NCI-H2227 (cell line): ENCODE measurements at regions not wholly inside any gene's neighbourhood (a gene's known extent, or its start where the extent isn't known, plus 50 kb on each side); places are given as distances from the start of the nearest gene placed in this dataset.
"Not testable (repeated sequence)": the region's sequence is repeated elsewhere in the genome, so short reads cannot be mapped to it uniquely, and the experiment has no call there.

ENCODE experiments used
- DNase-seq: peaks from one replicate; lab custom pipeline; 2025; ENCODE audit not compliant: unreplicated experiment; lab: John Stamatoyannopoulos, UW

DNA sequence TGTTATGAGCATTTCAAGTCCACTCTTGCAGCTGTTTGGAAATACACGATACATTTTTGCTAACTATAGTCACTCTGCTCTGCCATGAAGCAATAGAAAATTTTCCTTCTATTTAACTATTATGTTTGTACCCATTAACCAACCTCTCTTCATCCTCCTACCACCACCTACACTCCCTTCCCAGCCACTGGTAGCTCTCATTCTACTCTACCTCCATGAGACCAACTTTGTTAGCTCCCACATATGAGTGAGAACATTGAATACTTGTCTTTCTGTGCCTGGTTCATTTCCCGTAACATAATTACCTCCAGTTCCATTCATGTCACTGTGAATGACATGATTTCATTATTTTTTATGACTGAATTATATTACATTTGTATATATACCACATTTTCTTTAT, 505.9 kb upstream of the CCNG1 start:
- DNase-seq = no peak

DNA sequence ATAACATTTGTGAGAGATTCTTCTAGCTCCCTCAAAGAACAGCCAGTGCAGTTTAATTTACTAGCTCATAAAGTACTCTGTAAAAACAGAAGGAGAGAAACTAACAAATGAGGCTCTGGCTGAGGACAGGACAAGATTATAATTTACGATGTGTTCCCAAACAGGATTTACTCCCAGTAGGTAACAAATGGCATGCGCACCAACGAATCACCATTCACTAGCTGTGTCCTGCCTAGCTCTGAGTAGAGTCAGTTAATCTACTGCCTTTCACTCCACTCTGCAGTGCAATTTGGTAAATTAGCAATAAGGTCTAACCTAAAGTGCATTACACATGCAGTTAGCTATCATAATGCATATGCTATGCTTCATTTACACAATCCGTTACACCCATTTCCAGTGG, 497.4 kb upstream of the CCNG1 start:
- DNase-seq = no peak

DNA sequence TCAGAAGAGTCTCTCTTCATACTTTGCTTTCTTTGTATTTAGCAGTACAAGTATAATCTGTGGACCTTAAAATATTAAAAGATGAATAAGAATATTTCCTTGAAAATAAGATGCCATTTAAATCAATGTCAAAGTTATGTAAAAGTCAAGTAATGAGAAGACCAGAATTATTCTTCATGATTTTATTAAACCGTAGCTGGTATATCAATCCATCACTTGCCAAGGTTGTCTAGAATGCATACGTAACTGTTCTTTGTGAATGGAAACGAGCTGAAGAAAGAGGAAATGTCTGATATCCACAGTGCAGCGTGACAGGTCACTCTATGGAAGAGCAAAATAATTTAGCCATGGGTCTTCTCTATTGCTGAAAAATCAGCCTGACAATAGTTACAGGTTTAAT, 488.7 kb upstream of the CCNG1 start:
- DNase-seq = no peak

DNA sequence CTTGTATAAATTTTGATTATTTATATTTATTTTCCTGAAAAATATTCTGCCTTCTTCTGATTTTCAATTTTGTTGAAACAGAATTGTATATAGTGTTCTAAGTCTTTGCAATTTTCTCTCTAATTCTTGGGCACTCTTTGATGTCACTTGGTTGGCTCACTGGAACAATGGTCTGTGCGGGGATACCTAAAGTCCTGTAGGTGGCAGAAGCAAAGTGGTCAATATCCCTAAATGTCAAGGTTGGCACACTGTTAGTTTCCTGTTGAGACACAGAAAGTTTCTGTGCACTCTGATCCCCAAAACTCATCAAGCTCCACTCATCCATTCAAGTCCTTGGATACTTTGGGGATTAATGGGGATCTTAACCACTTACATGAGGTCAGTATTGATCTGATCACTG, 480.8 kb upstream of the CCNG1 start:
- no peak for DNase-seq

DNA sequence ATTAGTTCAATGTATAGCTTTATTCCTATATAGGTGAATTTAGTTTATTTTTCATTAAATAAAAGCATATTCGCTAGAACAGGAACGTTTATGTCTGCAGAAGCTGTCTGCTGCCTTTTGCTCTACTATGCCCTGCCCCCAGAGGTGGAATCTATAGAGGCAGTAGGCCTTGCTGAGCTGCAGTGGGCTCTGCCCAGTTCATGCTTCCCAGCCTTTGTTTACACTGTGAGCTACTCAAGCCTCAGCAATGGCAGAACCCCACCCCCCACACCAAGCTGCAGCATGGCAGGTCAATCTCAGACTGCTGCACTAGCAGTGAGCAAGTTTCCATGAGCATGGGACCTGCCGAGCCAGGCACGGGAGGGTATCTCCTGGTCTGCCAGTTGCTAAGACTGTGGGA, 473.3 kb upstream of the CCNG1 start:
- DNase-seq = not testable (repeated sequence)

DNA sequence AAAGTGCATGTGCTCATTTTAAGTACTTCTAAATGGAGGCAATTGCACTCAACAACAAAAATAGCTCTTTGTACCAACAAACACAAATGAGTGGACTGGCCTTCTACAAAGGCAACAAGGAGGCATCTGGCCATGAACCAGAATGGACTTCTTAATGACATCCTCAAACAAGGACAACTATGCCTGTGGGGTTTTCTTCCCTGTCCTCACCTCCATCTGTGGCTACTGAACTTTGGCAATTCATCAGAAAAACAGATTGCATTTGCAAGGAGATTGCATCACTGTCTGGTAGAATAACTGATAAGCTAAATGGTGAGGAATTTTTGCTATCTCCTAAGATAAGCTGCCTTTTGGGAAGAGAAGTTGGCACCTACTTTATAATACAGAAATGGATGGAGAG, 447.3 kb upstream of the CCNG1 start:
- DNase-seq = no peak

DNA sequence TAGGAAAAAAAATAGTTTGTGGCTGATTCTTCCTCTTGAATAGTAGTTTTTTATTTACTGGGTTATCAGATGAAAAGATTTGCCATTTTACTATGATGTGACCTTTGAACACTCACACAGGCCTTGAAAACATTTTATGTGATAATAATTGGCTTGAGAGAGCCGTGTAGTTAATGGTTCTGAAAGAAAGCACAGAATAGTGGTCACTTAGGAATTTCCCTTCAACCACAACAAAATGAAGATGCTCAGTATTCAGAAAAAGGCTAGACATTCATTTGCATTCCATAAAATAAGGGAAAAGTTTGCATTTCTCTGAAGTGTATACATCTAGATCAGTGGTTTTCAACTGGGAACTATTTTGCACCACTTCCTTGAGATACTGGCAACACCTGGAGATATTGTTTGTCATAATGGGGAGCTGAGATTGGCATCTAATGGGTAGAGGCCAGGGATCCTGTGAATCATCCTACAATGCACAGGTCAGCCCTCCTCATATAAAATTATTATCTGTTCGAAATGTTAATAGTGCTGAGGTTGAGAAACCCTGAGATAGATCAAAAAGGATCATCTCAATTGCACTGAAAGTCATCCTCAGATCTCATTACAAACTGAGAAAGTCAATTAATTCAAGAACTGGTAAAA, 446.4 kb upstream of the CCNG1 start:
- DNase-seq = no peak

DNA sequence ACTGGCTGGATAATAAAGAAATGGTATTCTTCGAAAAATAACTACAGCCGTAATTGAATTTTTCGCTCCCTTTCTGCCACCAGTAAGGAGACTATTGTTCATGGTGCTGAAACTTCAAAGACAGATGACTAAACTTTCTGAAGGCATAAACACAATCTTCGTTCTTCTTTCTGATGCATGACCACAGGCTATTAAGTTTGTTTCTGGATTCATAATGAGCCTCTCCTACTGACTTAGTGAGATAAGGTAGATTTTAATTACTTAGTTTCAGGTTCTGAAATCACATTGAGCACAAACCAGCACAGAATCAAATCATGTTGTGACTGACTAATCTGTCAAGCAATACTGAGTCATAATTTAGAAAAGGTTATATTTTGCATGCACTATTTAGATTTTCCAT, 441.8 kb upstream of the CCNG1 start:
- no peak for DNase-seq

DNA sequence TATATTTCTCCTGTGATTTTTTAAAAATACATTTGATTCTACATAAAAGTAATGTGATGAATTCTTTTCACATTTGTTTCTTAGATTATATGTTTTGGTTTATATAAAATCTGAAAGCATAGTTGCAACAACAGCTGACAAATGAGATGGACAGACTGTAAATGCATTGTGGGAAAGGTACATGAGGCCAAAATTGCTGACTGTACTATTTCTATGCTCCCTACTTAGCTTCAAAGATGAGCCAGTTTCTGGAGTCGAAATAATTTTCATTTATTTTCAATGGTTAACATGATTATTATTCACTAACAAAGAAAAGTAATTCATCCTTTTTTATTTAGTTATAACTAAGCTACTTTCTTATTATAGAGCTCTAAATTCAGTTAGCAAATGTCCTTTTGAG, 441.3 kb upstream of the CCNG1 start:
- no peak for DNase-seq

DNA sequence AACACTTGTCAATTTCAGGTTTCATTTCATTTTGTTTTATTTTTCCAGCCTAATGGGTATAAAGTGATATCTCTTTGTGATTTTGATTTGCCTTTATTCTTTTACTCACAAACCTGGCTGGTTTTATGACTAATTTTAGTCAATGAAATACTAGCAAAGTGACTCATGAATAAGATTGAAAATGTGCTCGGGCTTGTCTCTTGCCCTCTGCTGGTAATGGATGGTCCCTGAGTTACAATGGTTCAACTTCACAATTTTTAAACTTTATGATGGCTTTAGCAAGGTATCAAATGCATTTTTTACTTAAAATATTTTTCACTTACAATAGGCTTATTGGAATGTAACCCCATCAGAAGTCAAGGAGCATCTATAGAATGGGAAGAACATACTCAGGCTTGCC, 431.4 kb upstream of the CCNG1 start:
- no peak for DNase-seq

DNA sequence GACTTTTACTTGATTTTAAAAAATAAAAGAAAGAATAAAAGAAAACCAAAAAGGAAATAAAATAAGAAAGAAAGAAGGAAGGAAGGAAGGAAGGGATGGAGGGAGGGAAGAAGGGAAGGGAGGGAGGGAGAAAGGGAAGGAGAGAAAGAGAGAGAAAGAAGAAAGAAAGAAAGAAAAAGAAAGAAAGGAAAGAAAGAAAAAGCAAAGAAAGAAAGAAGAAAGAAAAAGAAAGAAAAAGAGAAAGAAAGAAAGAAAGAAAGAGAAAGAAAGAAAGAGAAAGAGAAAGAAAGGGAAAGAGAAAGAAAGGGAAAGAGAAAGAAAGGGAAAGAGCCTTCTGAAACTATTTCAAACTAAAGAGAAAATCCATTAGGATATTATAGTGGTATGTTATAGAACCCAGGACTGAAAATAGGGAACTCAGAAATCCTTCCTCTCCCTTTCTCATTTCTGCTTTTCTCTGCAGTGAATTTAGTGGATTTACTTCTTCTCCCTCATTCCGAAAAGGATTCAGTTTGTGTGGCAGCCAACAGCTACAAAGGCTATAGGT, 414.7 kb upstream of the CCNG1 start:
- DNase-seq = no peak

DNA sequence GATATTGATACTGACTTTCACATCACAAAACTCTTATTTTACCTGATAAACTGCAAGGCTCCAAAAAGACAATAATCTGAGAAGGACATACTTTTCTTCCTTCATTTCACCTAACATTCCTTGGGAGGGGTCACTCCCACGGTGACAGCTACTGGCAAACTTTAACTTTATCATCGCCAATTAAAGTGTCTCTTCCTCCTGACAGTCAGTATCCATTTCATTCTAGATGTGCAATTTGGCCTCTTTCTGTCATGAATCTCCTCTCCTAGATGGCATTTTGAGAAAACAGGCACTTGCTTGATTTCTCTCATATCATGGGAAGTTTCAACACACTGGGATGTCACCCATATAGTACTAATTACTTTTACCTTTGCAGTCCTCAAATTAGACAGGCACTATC, 413.5 kb upstream of the CCNG1 start:
- no peak for DNase-seq

DNA sequence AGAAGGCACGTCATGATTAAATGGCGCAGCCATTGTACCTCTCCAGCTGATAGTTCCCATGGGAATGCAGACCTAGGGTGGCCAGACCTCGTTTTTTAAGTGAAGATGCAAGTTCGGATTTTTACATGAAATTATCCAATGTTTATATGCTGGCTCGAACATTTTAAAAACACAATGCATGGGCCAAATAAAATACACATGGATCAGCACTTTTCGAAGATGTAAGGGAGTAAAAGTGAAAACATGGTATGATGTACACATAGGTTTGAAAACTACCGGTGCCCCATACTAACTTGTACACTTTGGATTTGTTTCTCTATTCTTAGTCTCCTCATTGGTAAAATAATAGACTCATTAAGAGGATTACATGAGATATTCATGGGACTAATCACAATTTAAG, 412.5 kb upstream of the CCNG1 start:
- no peak for DNase-seq

DNA sequence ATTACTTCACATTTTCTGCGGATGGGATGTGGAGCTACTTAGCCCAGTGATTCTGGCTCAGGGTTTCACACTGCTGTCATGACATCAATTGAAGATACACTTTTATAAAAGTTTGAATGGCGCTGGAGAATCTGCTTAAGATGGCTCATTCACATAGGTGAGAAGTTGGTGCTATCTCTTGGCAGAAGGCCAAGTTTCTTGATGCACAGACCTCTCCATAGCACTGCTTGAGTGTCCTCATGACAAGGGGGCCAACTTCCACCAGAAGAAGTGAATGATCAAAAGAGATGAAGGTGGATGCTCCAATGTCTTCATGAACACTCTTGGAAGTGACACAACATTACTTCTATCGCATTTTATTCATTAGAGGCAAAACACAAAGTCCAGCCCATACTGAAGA, 403.7 kb upstream of the CCNG1 start:
- DNase-seq = no peak

DNA sequence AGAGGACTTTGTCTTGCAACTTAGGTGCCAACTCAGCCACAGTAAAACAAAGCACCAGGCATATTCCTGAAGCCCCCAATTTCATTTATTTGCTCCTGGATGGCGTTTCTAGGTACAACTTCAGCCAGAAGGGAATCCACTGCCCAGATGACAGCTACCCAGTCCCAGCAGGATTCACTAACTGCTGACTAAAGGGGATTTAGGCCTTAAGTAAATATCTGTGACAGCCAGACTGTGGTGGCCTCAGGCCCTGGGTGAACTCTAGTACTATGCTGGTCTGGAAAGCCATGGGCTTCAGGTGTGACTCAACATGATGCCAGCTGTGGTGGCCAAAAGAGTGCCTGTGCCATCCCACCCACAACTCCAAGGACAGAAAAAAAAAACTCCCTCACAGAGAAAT, 396.1 kb upstream of the CCNG1 start:
- no peak for DNase-seq

DNA sequence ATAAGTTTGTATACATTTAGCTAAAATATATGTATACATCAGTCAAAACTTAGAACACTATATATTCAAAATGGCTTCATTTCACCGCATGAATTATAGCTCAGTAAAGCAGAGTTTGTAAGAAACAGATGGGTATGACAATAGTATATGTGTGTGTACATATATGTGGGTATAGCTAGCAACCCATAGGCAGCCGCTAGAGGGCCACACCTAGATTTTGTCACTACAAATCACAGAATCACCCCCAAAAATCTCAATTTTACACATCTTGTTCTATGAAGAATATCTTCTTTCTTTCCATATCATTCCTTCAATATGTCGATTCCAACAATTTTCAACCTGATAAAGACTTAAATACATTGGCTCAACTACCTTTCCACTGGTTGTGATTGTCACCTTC, 357.8 kb upstream of the CCNG1 start:
- DNase-seq = no peak

DNA sequence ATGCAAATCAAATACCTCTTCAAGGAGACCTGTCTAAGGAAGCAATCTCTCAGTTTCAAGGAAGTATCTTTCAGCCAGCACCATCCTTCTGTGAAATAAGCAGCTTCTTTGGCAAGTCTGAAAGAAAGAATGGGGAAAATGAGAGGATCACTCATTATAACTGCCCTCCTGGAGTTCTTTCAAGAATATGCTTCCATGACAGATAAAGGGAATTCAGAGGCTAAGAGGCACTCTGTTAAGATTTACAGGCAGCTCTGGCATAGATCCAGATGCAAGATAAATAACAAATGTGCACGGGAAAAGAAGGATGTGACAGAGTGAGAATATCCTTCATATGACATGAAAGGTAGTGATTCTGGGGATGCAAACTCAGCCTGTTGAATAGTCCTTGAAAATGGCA, 348.2 kb upstream of the CCNG1 start:
- no peak for DNase-seq

DNA sequence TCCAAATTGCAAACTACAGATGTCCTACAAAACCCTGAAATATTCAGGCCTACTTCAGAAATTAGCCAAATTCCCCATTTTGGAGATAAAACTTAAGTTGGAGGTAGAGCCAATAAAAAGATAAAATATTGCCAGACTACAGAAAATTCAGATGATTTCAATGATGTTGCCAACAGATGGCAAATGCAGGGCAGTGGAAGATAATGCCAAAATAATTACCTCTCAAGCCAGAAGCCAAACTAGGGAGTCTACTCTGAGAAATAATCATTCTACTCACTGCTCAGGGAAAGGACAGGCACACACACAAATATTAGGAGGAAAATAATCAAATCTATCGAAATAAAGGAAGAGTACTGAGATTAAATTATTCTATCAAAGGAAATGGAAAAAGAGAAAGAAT, 347.5 kb upstream of the CCNG1 start:
- DNase-seq = no peak

DNA sequence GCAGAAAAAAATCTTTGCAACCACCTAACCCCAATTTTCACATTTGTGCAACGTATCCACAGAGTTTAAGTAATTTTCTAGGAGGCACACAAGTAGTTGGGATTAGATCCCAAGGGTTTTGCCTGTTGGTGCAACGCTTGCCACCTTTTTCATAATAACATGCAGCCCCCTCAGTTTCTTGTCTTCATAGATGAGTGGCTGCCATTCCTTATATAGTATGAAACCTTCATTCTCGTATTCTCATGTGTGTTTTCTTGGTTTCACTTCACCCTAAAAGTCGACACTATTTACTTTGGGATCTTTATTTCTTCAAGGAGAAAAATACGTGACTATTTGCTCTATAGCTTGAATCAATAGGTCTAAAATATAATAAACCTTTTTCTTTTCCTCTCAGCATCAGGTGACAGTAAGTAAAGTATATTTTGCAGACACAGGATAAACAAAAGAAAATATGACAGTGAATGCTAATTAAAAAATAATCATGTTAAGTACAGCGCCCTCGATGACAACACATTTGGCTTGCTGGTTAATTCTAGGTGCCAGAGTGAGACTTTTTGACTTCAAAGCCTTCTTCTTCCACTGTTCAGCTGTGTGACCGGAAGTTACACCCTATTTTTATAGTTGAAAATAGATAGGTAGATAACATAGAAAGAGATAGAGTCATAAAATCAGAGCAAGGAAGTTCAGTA, 342.8 kb upstream of the CCNG1 start:
- no peak for DNase-seq

DNA sequence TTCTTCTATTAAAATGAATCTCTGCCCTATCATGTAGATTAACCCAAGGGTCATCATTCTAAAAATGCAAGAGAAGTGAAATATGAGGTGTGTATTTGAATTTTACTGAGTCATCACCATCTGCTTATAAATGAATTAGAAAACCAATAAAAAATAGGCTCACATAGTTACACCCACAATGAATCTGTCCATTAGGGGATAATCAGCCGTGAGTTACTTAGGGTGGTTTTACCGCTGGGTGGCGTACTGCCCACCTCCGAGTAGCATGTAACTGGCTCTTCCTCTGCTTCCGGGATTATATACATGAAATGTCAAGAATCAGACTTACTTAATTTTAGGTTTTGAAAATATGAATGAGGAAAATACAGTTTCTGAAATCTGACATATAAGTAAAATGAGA, 332.9 kb upstream of the CCNG1 start:
- no peak for DNase-seq

DNA sequence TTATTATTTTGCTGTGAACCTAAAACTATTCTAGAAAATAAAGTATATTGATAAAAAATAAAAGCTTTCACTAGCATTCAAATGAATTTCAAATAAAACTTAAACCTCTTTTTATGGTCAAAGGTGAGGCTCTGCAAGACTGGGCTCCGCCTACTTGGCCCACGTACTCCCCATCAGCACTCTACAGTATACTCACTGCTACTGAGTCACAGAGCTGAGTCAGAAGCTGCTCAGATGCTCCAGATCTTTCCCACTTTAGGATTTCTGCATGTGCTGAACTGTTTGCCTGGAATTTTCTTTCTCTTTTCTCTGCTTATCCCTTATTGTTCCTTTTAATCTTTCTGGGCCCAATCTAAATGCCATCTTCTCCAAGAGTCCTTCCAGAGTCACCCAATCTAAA, 331.9 kb upstream of the CCNG1 start:
- DNase-seq = no peak

DNA sequence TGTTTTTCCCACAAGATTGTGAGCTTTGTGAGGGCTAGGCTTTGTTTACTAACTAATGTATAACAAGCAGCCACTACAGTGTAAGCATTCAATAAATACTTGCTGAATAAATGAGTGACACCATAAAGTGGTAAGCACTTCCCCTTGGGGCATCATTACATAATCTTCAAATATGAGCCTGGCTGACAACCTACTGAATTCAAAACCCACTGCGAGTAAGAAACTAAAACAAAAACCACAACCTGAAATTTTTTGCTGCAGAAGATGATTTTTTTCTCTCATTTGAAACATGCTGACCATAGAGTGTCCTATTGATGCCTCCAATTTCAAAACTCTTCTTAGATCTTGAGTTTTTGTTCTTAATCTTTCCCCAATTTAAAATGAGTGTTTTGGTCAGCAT, 331.3 kb upstream of the CCNG1 start:
- no peak for DNase-seq

DNA sequence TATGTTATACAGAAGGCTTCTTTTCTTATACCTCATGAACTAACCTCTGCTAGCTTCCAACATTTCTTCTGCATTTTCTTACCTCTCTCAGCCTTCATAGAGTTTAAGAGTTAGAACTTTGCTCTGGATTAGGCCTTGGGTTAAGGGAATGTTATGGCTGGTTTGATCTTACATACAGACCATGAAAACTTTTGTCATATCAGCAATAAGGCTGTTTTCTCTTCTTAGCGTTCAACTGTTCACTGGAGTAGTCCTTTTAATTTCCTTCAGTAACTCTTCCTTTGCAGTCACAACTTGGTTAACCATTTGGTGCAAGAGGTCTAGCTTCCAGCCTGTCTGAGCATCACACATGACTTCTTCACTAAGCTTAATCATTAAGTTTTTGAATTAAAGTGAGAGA, 329.0 kb upstream of the CCNG1 start:
- DNase-seq = no peak
